ENCODE measurements at regions not wholly inside any gene's neighbourhood (a gene's known extent, or its start where the extent isn't known, plus 50 kb on each side); places are given as distances from the start of the nearest gene placed in this dataset.

- no peak for ATAC-seq (ENCODE audit: low FRiP score in 2 of 2)
Measured at GRCh38 chr3:181572432-181572831, 139.3 kb upstream of the SOX2 start.

GRCh38 chr3:181570472-181570871, 141.3 kb upstream of the SOX2 start:
- Histone ChIP-seq H3K9me3 (no peaks in the 10 kb centered on the region), H3K4me3 (no peak overlapping the region), H3K36me3 (no peaks in the 10 kb centered on the region), H3K27me3 (no peaks in the 10 kb centered on the region), H3K27ac (no peak overlapping the region), H3K4me1 (no peaks in the 10 kb centered on the region)
- TF ChIP-seq POLR2A (IDR thresholded peaks at IDR 0.05) (no peak), POLR2AphosphoS5 (IDR thresholded peaks at IDR 0.05) (no peak), EP300 (IDR thresholded peaks at IDR 0.05) (no peak), CTCF (IDR thresholded peaks at IDR 0.05) (no peak)
- ATAC-seq (ENCODE audit: low FRiP score in 2 of 2) (no peak), DNase-seq (no peak)
- 79 to 83% methylated on average over 3 of the region's 3 CpGs for WGBS, 2 donors

More at GRCh38 chr3:181572432-181572831, 139.3 kb upstream of the SOX2 start:
- WGBS, 2 donors: 76 to 82% methylated on average over 2 of the region's 2 CpGs
- TF ChIP-seq POLR2AphosphoS5 (IDR thresholded peaks at IDR 0.05) (no peak), POLR2A (IDR thresholded peaks at IDR 0.05) (no peak), CTCF (IDR thresholded peaks at IDR 0.05) (no peak), EP300 (IDR thresholded peaks at IDR 0.05) (no peak)
- no peaks in the 10 kb centered on the region for H3K9me3 ChIP-seq
- H3K27ac ChIP-seq: no peak overlapping the region
- DNase-seq: no peak
- H3K27me3 ChIP-seq: no peaks in the 10 kb centered on the region
- H3K36me3 ChIP-seq: no peaks in the 10 kb centered on the region
- no peak overlapping the region for H3K4me3 ChIP-seq
- no peaks in the 10 kb centered on the region for H3K4me1 ChIP-seq

- ATAC-seq (ENCODE audit: low FRiP score in 2 of 2): no peak
- WGBS, 2 donors: 68 to 71% methylated on average over 3 of the region's 3 CpGs
- H3K4me1 ChIP-seq: no peaks in the 10 kb centered on the region
Measured at GRCh38 chr3:181569356-181569940, 142.3 kb upstream of the SOX2 start.

GRCh38 chr3:181568693-181569092, 143.0 kb upstream of the SOX2 start:
- ATAC-seq (ENCODE audit: low FRiP score in 2 of 2) (no peak), DNase-seq (no peak)
- 63 to 66% methylated on average over 3 of the region's 3 CpGs for WGBS, 2 donors
- Histone ChIP-seq H3K4me1 (no peaks in the 10 kb centered on the region), H3K36me3 (no peaks in the 10 kb centered on the region), H3K9me3 (no peaks in the 10 kb centered on the region), H3K4me3 (no peak overlapping the region), H3K27ac (no peak overlapping the region), H3K27me3 (no peaks in the 10 kb centered on the region)
- TF ChIP-seq EP300 (IDR thresholded peaks at IDR 0.05): no peak
- no peak for TF ChIP-seq POLR2AphosphoS5 (IDR thresholded peaks at IDR 0.05)

More at GRCh38 chr3:181569356-181569940, 142.3 kb upstream of the SOX2 start:
- Histone ChIP-seq H3K9me3 (no peaks in the 10 kb centered on the region), H3K4me3 (no peak overlapping the region), H3K27ac (no peak overlapping the region), H3K36me3 (no peaks in the 10 kb centered on the region), H3K27me3 (no peaks in the 10 kb centered on the region)
- no peak for TF ChIP-seq EP300 (IDR thresholded peaks at IDR 0.05)
- no peak for TF ChIP-seq POLR2AphosphoS5 (IDR thresholded peaks at IDR 0.05)
- TF ChIP-seq POLR2A (IDR thresholded peaks at IDR 0.05): no peak
- no peak for TF ChIP-seq CTCF (IDR thresholded peaks at IDR 0.05)
- DNase-seq: no peak

GRCh38 chr3:181568248-181568647, 143.5 kb upstream of the SOX2 start:
- Histone ChIP-seq H3K36me3 (no peaks in the 10 kb centered on the region), H3K9me3 (no peaks in the 10 kb centered on the region), H3K4me3 (no peak overlapping the region), H3K27me3 (no peaks in the 10 kb centered on the region), H3K27ac (no peak overlapping the region), H3K4me1 (no peaks in the 10 kb centered on the region)
- DNase-seq (no peak), ATAC-seq (ENCODE audit: low FRiP score in 2 of 2) (no peak)
- no peak for TF ChIP-seq POLR2A (IDR thresholded peaks at IDR 0.05)
- no peak for TF ChIP-seq CTCF (IDR thresholded peaks at IDR 0.05)
- no peak for TF ChIP-seq EP300 (IDR thresholded peaks at IDR 0.05)
- TF ChIP-seq POLR2AphosphoS5 (IDR thresholded peaks at IDR 0.05): no peak
- whole genome bisulfite sequencing, 2 donors: 62 to 68% methylated on average over 3 of the region's 3 CpGs

All from upper lobe of left lung (tissue), 6 donors.